ENCODE measurements at regions not wholly inside any gene's neighbourhood (a gene's known extent, or its start where the extent isn't known, plus 50 kb on each side); places are given as distances from the start of the nearest gene placed in this dataset.

DNA sequence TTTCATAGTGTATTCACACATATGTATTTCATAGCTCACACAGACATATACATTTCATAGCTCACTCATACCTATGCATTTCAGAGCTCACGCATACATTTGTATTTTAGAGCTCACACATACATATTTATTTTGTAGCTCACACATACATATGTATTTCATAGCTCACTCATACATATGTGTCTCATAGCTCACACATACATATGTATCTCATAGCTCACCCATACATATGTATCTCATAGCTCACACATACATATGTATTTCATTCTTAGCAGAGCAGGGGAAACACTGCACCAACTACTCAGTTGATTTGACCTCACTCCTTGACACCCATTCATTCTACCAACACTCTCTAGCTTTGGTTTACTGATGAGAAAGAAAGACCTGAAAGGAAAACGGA, 713.6 kb downstream of the QKI start:
- no peak for TF ChIP-seq ZNF138 (CRISPR knock-in tag; IDR thresholded peaks at IDR 0.05; ENCODE audit: low read depth)
- POLR2A ChIA-PET, result no interaction called here
- CTCF ChIA-PET (ENCODE audit: low intra/inter-chr PET ratio, low total read pairs), result no interaction called here
- Histone ChIP-seq H3K36me3 (replicated peaks in 1 of 2; ENCODE audit: control insufficient read depth in 1 of 2, insufficient read depth in 2 of 2, low read length in 2 of 2) (no peaks in the 10 kb centered on the region), H3K27me3 (ENCODE audit: control insufficient read depth in 1 of 2, insufficient read depth in 2 of 2, low read length in 2 of 2) (no peaks in the 10 kb centered on the region), H3K4me1 (ENCODE audit: insufficient read depth, low read length) (no peaks in the 10 kb centered on the region), H3K9me3 (ENCODE audit: low read length) (no peaks in the 10 kb centered on the region), H2AFZ (ENCODE audit: low read length) (no peak overlapping the region), H3K4me3 (replicated peaks in 1 of 3; ENCODE audit: insufficient read depth in 1 of 3, low read depth in 2 of 3, low read length in 3 of 3) (no peak overlapping the region), H3K79me2 (ENCODE audit: insufficient read depth, low read length) (no peaks in the 10 kb centered on the region), H3K4me2 (ENCODE audit: low read depth, low read length) (no peak overlapping the region), H3K27ac (ENCODE audit: extremely low read length, insufficient read depth, low read length) (no peak overlapping the region), H4K20me1 (ENCODE audit: insufficient read depth, low read length) (no peaks in the 10 kb centered on the region), H3K9ac (ENCODE audit: insufficient read depth, low read depth, low read length) (no peak overlapping the region)
- ATAC-seq (no peak), DNase-seq (ENCODE audit: low spot score) (no peak), FAIRE-seq (no peak)
- BruUV-seq (replicated peaks), result no TSS peak
- intact Hi-C loops (cut with micrococcal nuclease; ENCODE audit: unreplicated experiment), result no loop called here
- WGBS (ENCODE audit: low lambda C conversion rate), result 4% methylated on average over 2 of the region's 2 CpGs
- in situ Hi-C loops (cut with HindIII; ENCODE audit: extremely low pct_ligation_motif_present, low pct_unique_long_range_greater_than_20kb), result no loop called here

DNA sequence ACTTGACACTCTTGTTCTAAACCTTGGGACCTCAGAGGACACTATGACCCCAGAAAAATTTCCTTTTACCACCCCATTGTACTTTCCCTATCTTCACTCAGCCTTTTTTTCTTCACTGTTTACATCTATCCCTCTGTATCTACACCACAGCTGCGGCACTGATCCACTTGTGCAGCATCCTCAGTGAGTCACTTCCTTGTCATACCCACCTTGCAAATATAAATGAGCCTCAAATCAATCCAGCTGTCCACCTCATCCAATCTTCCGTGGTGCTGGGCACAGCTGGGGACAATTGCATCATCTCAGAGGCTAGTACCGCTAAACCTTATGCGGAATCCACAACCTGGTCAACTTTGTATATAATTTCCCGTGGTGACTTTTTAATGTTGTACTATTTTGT, 710.5 kb downstream of the QKI start:
- Histone ChIP-seq H3K27ac (ENCODE audit: extremely low read length, insufficient read depth, low read length) (no peak overlapping the region), H3K36me3 (replicated peaks in 1 of 2; ENCODE audit: control insufficient read depth in 1 of 2, insufficient read depth in 2 of 2, low read length in 2 of 2) (no peaks in the 10 kb centered on the region), H3K9ac (ENCODE audit: insufficient read depth, low read depth, low read length) (no peak overlapping the region), H3K27me3 (ENCODE audit: control insufficient read depth in 1 of 2, insufficient read depth in 2 of 2, low read length in 2 of 2) (no peaks in the 10 kb centered on the region), H3K4me2 (ENCODE audit: low read depth, low read length) (no peak overlapping the region), H2AFZ (ENCODE audit: low read length) (no peak overlapping the region), H3K9me3 (ENCODE audit: low read length) (no peaks in the 10 kb centered on the region), H3K4me1 (ENCODE audit: insufficient read depth, low read length) (no peaks in the 10 kb centered on the region), H3K79me2 (ENCODE audit: insufficient read depth, low read length) (no peaks in the 10 kb centered on the region), H4K20me1 (ENCODE audit: insufficient read depth, low read length) (no peaks in the 10 kb centered on the region), H3K4me3 (replicated peaks in 1 of 3; ENCODE audit: insufficient read depth in 1 of 3, low read depth in 2 of 3, low read length in 3 of 3) (no peak overlapping the region)
- CTCF ChIA-PET (ENCODE audit: low intra/inter-chr PET ratio, low total read pairs), result no interaction called here
- DNase-seq (ENCODE audit: low spot score) (no peak), FAIRE-seq (no peak), ATAC-seq (no peak)
- POLR2A ChIA-PET, result no interaction called here
- in situ Hi-C loops (cut with HindIII; ENCODE audit: extremely low pct_ligation_motif_present, low pct_unique_long_range_greater_than_20kb), result loop anchor here (25.0 kb wide), 2 partner anchors 713 to 938 kb away; partner anchors contain the start of gene QKI
- no TSS peak for BruUV-seq (replicated peaks)
- 22% methylated on average over 5 of the region's 5 CpGs for whole genome bisulfite sequencing (ENCODE audit: low lambda C conversion rate)
- intact Hi-C loops (cut with micrococcal nuclease; ENCODE audit: unreplicated experiment), result no loop called here
- TF ChIP-seq MAFK (conservative IDR thresholded peaks at IDR 0.05 in 1 of 2, IDR thresholded peaks at IDR 0.05 in 1 of 2; ENCODE audit: low read length in 2 of 2) (no peak), PAWR (CRISPR knock-in tag; IDR thresholded peaks at IDR 0.05; ENCODE audit: borderline replicate concordance) (no peak), TCF12 (IDR thresholded peaks at IDR 0.05) (no peak), TCF12 (CRISPR knock-in tag; IDR thresholded peaks at IDR 0.05) (no peak), HDAC6 (IDR thresholded peaks at IDR 0.05; ENCODE audit: low read depth, low read length) (no peak), MEF2D (CRISPR knock-in tag; IDR thresholded peaks at IDR 0.05) (no peak), ZNF790 (CRISPR knock-in tag; IDR thresholded peaks at IDR 0.05; ENCODE audit: borderline replicate concordance) (no peak), ZFYVE20 (CRISPR knock-in tag; IDR thresholded peaks at IDR 0.05; ENCODE audit: borderline replicate concordance, low read depth) (no peak), ZSCAN9 (CRISPR knock-in tag; IDR thresholded peaks at IDR 0.05; ENCODE audit: borderline replicate concordance) (no peak)
- TF ChIP-seq, protein P1, sequence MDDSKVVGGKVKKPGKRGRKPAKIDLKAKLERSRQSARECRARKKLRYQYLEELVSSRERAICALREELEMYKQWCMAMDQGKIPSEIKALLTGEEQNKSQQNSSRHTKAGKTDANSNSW (CRISPR knock-in tag; IDR thresholded peaks at IDR 0.05; ENCODE audit: borderline replicate concordance), result no peak
- TF ChIP-seq, protein P2, sequence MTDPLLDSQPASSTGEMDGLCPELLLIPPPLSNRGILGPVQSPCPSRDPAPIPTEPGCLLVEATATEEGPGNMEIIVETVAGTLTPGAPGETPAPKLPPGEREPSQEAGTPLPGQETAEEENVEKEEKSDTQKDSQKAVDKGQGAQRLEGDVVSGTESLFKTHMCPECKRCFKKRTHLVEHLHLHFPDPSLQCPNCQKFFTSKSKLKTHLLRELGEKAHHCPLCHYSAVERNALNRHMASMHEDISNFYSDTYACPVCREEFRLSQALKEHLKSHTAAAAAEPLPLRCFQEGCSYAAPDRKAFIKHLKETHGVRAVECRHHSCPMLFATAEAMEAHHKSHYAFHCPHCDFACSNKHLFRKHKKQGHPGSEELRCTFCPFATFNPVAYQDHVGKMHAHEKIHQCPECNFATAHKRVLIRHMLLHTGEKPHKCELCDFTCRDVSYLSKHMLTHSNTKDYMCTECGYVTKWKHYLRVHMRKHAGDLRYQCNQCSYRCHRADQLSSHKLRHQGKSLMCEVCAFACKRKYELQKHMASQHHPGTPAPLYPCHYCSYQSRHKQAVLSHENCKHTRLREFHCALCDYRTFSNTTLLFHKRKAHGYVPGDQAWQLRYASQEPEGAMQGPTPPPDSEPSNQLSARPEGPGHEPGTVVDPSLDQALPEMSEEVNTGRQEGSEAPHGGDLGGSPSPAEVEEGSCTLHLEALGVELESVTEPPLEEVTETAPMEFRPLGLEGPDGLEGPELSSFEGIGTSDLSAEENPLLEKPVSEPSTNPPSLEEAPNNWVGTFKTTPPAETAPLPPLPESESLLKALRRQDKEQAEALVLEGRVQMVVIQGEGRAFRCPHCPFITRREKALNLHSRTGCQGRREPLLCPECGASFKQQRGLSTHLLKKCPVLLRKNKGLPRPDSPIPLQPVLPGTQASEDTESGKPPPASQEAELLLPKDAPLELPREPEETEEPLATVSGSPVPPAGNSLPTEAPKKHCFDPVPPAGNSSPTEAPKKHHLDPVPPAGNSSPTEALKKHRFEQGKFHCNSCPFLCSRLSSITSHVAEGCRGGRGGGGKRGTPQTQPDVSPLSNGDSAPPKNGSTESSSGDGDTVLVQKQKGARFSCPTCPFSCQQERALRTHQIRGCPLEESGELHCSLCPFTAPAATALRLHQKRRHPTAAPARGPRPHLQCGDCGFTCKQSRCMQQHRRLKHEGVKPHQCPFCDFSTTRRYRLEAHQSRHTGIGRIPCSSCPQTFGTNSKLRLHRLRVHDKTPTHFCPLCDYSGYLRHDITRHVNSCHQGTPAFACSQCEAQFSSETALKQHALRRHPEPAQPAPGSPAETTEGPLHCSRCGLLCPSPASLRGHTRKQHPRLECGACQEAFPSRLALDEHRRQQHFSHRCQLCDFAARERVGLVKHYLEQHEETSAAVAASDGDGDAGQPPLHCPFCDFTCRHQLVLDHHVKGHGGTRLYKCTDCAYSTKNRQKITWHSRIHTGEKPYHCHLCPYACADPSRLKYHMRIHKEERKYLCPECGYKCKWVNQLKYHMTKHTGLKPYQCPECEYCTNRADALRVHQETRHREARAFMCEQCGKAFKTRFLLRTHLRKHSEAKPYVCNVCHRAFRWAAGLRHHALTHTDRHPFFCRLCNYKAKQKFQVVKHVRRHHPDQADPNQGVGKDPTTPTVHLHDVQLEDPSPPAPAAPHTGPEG (CRISPR knock-in tag; IDR thresholded peaks at IDR 0.05), result no peak

Measured in HepG2 (cell line).